Endothelial cell of umbilical vein (primary cell): ENCODE measurements at regions not wholly inside any gene's neighbourhood (a gene's known extent, or its start where the extent isn't known, plus 50 kb on each side); places are given as distances from the start of the nearest gene placed in this dataset.

Experiments used
- BruUV-seq: library from RNA; stranded (reverse); fragments of 400-500 nt; replicated peaks from 2 replicates; lab custom pipeline; 2021; lab: Mats Ljungman, UMichigan
- CTCF ChIA-PET: fragments of 300-600, 350-600 bp; sonication (Branson Sonifier 250); formaldehyde crosslinking; loops from one replicate; lab custom pipeline; 2021; ENCODE audit warnings: antibody characterized with exemption, inconsistent platforms; lab: Charles Lee
- POLR2A ChIA-PET: fragments of 300-600, 350-600 bp; sonication (Branson Sonifier 250); formaldehyde crosslinking; loops from one replicate; lab custom pipeline; 2021; ENCODE audit warnings: antibody characterized with exemption, inconsistent platforms; lab: Charles Lee
- DNase-seq: peaks from one replicate; pipeline ENCODE4 v3.0.0-alpha.2; 2011; ENCODE audit warnings: low read depth, low spot score
- FAIRE-seq: peaks from 2 replicates; lab custom pipeline; 2011; peaks lifted over from hg19 to GRCh38; lab: Jason Lieb, UNC
- H2AFZ ChIP-seq: 2 replicates; pipeline ENCODE4 v1.6.0; 2012; ENCODE audit warnings: low read depth, low read length, control low read depth, inconsistent platforms
- H3K27ac ChIP-seq: 2 replicates; pipeline ENCODE4 v1.5.1; 2011; ENCODE audit warnings: low read depth, mild to moderate bottlenecking, control low read depth, low read length, moderate library complexity; ENCODE audit not compliant: insufficient read depth
- H3K27me3 ChIP-seq, 2 experiments: 2 replicates each; pipeline versions ENCODE4 v1.6.0 to v1.6.1; 2011; ENCODE audit warnings: low read length in 2 of 2, mixed read lengths in 1 of 2; ENCODE audit not compliant: control insufficient read depth in 2 of 2, insufficient read depth in 2 of 2
- H3K36me3 ChIP-seq, 2 experiments: 2 replicates in 1 of 2; 3 replicates in 1 of 2; pipeline ENCODE4 v1.5.1; 2011; ENCODE audit warnings: low read length in 2 of 2, mild to moderate bottlenecking in 1 of 2, moderate library complexity in 1 of 2; ENCODE audit not compliant: control insufficient read depth in 2 of 2, insufficient read depth in 2 of 2; ENCODE audit errors: extremely low read depth in 1 of 2
- H3K4me1 ChIP-seq: 3 replicates; pipeline ENCODE4 v1.5.1; 2011; ENCODE audit warnings: mild to moderate bottlenecking, low read length; ENCODE audit not compliant: control insufficient read depth, insufficient read depth; ENCODE audit errors: extremely low read depth
- H3K4me2 ChIP-seq: 2 replicates; pipeline ENCODE4 v1.6.1; 2011; ENCODE audit warnings: low read length, control low read depth, mixed read lengths; ENCODE audit not compliant: insufficient read depth
- H3K4me3 ChIP-seq, 3 experiments: fragments of 200-600 bp in 1 of 3; sonication (generic), shearing (Covaris generic) in 1 of 3; replicated peaks in 1 of 3; 2 replicates each; pipeline ENCODE4 v1.5.1; 2011 to 2016; ENCODE audit warnings: control low read depth in 3 of 3, low read length in 3 of 3, mild to moderate bottlenecking in 2 of 3, inconsistent platforms in 1 of 3, low read depth in 1 of 3, moderate library complexity in 1 of 3; ENCODE audit not compliant: insufficient read depth in 1 of 3
- H3K79me2 ChIP-seq: 2 replicates; pipeline ENCODE4 v1.6.0; 2012; ENCODE audit warnings: low read length, inconsistent platforms; ENCODE audit not compliant: control insufficient read depth, insufficient read depth
- H3K9ac ChIP-seq: replicated peaks from 2 replicates; pipeline ENCODE3; 2011; ENCODE audit warnings: low read length, control low read depth; ENCODE audit not compliant: insufficient read depth; ENCODE audit errors: extremely low read depth
- H3K9me1 ChIP-seq: replicated peaks from 3 replicates; pipeline ENCODE4 v1.6.0; 2011; ENCODE audit warnings: mild to moderate bottlenecking, low read length; ENCODE audit not compliant: control insufficient read depth, insufficient read depth; ENCODE audit errors: extremely low read depth
- H3K9me3 ChIP-seq: replicated peaks from 2 replicates; pipeline ENCODE4 v1.5.1; 2012; ENCODE audit warnings: low read length, inconsistent platforms; ENCODE audit not compliant: control insufficient read depth, insufficient read depth
- H4K20me1 ChIP-seq: replicated peaks from 2 replicates; pipeline ENCODE3; 2011; ENCODE audit warnings: mild to moderate bottlenecking, low read length; ENCODE audit not compliant: control insufficient read depth, insufficient read depth; ENCODE audit errors: extremely low read depth
- CTCF ChIP-seq, 2 donors: IDR thresholded peaks; 1 replicate in 1 of 2; 2 replicates in 1 of 2; pipeline ENCODE4 v1.5.1; 2011; ENCODE audit warnings: low read length in 2 of 2, mild to moderate bottlenecking in 2 of 2, moderate library complexity in 2 of 2, control low read depth in 1 of 2, inconsistent platforms in 1 of 2, low read depth in 1 of 2; ENCODE audit not compliant: insufficient read depth in 1 of 2; ENCODE audit errors: extremely low read depth in 1 of 2
- EZH2 ChIP-seq: IDR thresholded peaks from 2 replicates; pipeline ENCODE4 v1.6.1; 2012; ENCODE audit warnings: borderline replicate concordance, low read depth, mild to moderate bottlenecking, moderate library complexity, low read length, inconsistent platforms; ENCODE audit not compliant: severe bottlenecking
- FOS ChIP-seq: IDR thresholded peaks from 2 replicates; pipeline ENCODE4 v1.6.1; 2011; ENCODE audit warnings: mild to moderate bottlenecking, low read length, moderate library complexity, borderline replicate concordance; ENCODE audit not compliant: insufficient read depth
- GATA2 ChIP-seq: IDR thresholded peaks from 2 replicates; pipeline ENCODE4 v1.7.0; 2011; ENCODE audit warnings: low read depth, mild to moderate bottlenecking, moderate library complexity, mixed read lengths, low read length; ENCODE audit not compliant: insufficient read length, insufficient read depth
- JUN ChIP-seq: IDR thresholded peaks from 2 replicates; pipeline ENCODE4 v1.6.1; 2011; ENCODE audit warnings: borderline replicate concordance, low read depth; ENCODE audit not compliant: insufficient read length, insufficient read depth
- MAX ChIP-seq: IDR thresholded peaks from 2 replicates; pipeline ENCODE4 v1.6.1; 2011; ENCODE audit not compliant: insufficient read depth, insufficient read length
- POLR2A ChIP-seq: IDR thresholded peaks from 2 replicates; pipeline ENCODE4 v1.6.1; 2012; ENCODE audit warnings: low read depth, mild to moderate bottlenecking, control low read depth, low read length
- POLR2AphosphoS5 ChIP-seq: IDR thresholded peaks from 2 replicates; pipeline ENCODE4 v1.6.1; 2012; ENCODE audit warnings: low read depth, mild to moderate bottlenecking, control low read depth, low read length, moderate library complexity; ENCODE audit not compliant: insufficient read depth
- dilution Hi-C: fragments of 300-500 bp; cut with MboI; formaldehyde crosslinking; loops from one replicate; pipeline ENCODE4 v1.15.0; 2019; ENCODE audit warnings: low sequenced_read_pairs; ENCODE audit not compliant: extremely low pct_ligation_motif_present
- intact Hi-C: fragments of 100-400 bp; cut with micrococcal nuclease; formaldehyde crosslinking; loops from one replicate; pipeline ENCODE4 v1.10.0; 2022

GRCh38 chr12:96099986-96100385 is 64.6 kb upstream of the LTA4H start:
- no peaks in the 10 kb centered on the region for H3K9me1 ChIP-seq
- no TSS peak for BruUV-seq
- POLR2A ChIA-PET: interaction anchor here (0.6 kb wide), 1 partner anchor 41 kb away, joined by 3 read pairs; no protein-coding TSS in a partner anchor
- no peak overlapping the region for H3K9ac ChIP-seq
- H3K27me3 ChIP-seq: no peaks in the 10 kb centered on the region
- no peak overlapping the region for H3K4me2 ChIP-seq
- H3K79me2 ChIP-seq: no peaks in the 10 kb centered on the region
- intact Hi-C loops (loop anchor here (2.0 kb wide), 1 partner anchor 21 kb away; no protein-coding TSS in a partner anchor), dilution Hi-C loops (no loop called here)
- no peaks in the 10 kb centered on the region for H3K36me3 ChIP-seq
- H3K9me3 ChIP-seq: no peaks in the 10 kb centered on the region
- H3K4me3 ChIP-seq: no peak overlapping the region
- H3K27ac ChIP-seq: no peak overlapping the region
- DNase-seq (peak; percentile 61), FAIRE-seq (peak; percentile 26)
- TF ChIP-seq POLR2A (no peak), JUN (no peak), CTCF (IDR thresholded peaks at IDR 0.05; ENCODE audit: extremely low read depth in 1 of 2, insufficient read depth in 1 of 2, low read depth in 1 of 2, low read length in 2 of 2) (no peak), GATA2 (no peak), FOS (no peak), POLR2AphosphoS5 (no peak), MAX (no peak), EZH2 (no peak)
- CTCF ChIA-PET: no interaction called here
- H2AFZ ChIP-seq: no peak overlapping the region
- H4K20me1 ChIP-seq: no peaks in the 10 kb centered on the region
- peaks cover 21% of the 10 kb centered on the region for H3K4me1 ChIP-seq
